HEK293 (cell line): ENCODE measurements at regions not wholly inside any gene's neighbourhood (a gene's known extent, or its start where the extent isn't known, plus 50 kb on each side); places are given as distances from the start of the nearest gene placed in this dataset.

ENCODE experiments used
- CTCF ChIA-PET: fragments of 350-600 bp; formaldehyde crosslinking; extraction: SDS; loops from one replicate; lab custom pipeline; 2021; ENCODE audit warnings: antibody characterized with exemption; lab: Yijun Ruan, JAX
- POLR2A ChIA-PET: fragments of 300-600 bp; formaldehyde crosslinking; extraction: SDS; loops from one replicate; lab custom pipeline; 2020; ENCODE audit warnings: antibody characterized with exemption, inconsistent platforms; lab: Yijun Ruan, JAX
- H3K27ac ChIP-seq: fragments of 200-500 bp; sonication (Bioruptor generic); 2 replicates; pipeline ENCODE4 v1.5.1; 2014; ENCODE audit warnings: low read depth, low read length, control low read depth, inconsistent platforms; ENCODE audit errors: extremely low read depth
- H3K36me3 ChIP-seq, 2 experiments: fragments of 200-500 bp in 1 of 2; sonication (Bioruptor generic) in 1 of 2; 1 replicate in 1 of 2; 2 replicates in 1 of 2; pipeline ENCODE4 v1.5.1; 2014 to 2017; ENCODE audit warnings: inconsistent platforms in 2 of 2, low read length in 2 of 2; ENCODE audit not compliant: control insufficient read depth in 2 of 2, insufficient read depth in 1 of 2
- H3K4me1 ChIP-seq: fragments of 200-500 bp; sonication (Bioruptor generic); 2 replicates; pipeline ENCODE4 v1.5.1; 2014; ENCODE audit warnings: mild to moderate bottlenecking, low read length, inconsistent platforms; ENCODE audit not compliant: control insufficient read depth, insufficient read depth
- H3K4me3 ChIP-seq: 2 replicates; pipeline ENCODE4 v1.5.1; 2011; ENCODE audit warnings: low read depth, mild to moderate bottlenecking, control low read depth, low read length, moderate library complexity
- H3K9me3 ChIP-seq: fragments of 200-500 bp; sonication (Bioruptor generic); 2 replicates; pipeline ENCODE4 v1.5.1; 2014; ENCODE audit warnings: low read depth, low read length, inconsistent platforms; ENCODE audit not compliant: control insufficient read depth, insufficient read depth
- BCL11B ChIP-seq: fragments of 450-650 bp; formaldehyde crosslinking; IDR thresholded peaks from 2 replicates; pipeline ENCODE4 v1.5.1; 2016; ENCODE audit warnings: low read depth, missing biosample characterization, missing genetic modification characterization
- GLIS2 ChIP-seq: fragments of 450-650 bp; formaldehyde crosslinking; IDR thresholded peaks from 2 replicates; pipeline ENCODE4 v1.5.1; 2016; ENCODE audit warnings: missing biosample characterization, missing genetic modification characterization
- IKZF3 ChIP-seq: fragments of 450-650 bp; IDR thresholded peaks from 2 replicates; pipeline ENCODE4 v1.5.0; 2018; ENCODE audit warnings: missing biosample characterization, mild to moderate bottlenecking, missing genetic modification characterization, moderate library complexity
- KLF9 ChIP-seq: fragments of 450-650 bp; formaldehyde crosslinking; IDR thresholded peaks from 2 replicates; pipeline ENCODE4 v1.5.1; 2016; ENCODE audit warnings: missing biosample characterization, missing genetic modification characterization, low read depth
- OSR2 ChIP-seq: fragments of 450-650 bp; formaldehyde crosslinking; IDR thresholded peaks from 2 replicates; pipeline ENCODE4 v1.5.1; 2016; ENCODE audit warnings: missing biosample characterization, missing genetic modification characterization
- REPIN1 ChIP-seq: fragments of 450-650 bp; formaldehyde crosslinking; IDR thresholded peaks from 2 replicates; pipeline ENCODE4 v1.5.1; 2017; ENCODE audit warnings: missing biosample characterization, missing genetic modification characterization, low read depth
- ZBTB20 ChIP-seq: fragments of 450-650 bp; formaldehyde crosslinking; IDR thresholded peaks from 2 replicates; pipeline ENCODE4 v1.5.1; 2016; ENCODE audit warnings: missing biosample characterization, missing genetic modification characterization
- ZBTB21 ChIP-seq: fragments of 450-650 bp; formaldehyde crosslinking; IDR thresholded peaks from 2 replicates; pipeline ENCODE4 v1.5.1; 2017; ENCODE audit warnings: missing biosample characterization, missing genetic modification characterization
- ZNF157 ChIP-seq: fragments of 450-650 bp; formaldehyde crosslinking; IDR thresholded peaks from 2 replicates; pipeline ENCODE4 v1.5.1; 2016; ENCODE audit warnings: missing biosample characterization, missing genetic modification characterization
- ZNF223 ChIP-seq: fragments of 450-650 bp; formaldehyde crosslinking; IDR thresholded peaks from 2 replicates; pipeline ENCODE4 v1.5.1; 2016; ENCODE audit warnings: missing biosample characterization, missing genetic modification characterization
- ZNF302 ChIP-seq: fragments of 450-650 bp; formaldehyde crosslinking; IDR thresholded peaks from 2 replicates; pipeline ENCODE4 v1.5.1; 2016; ENCODE audit warnings: missing biosample characterization, missing genetic modification characterization, low read depth
- ZNF423 ChIP-seq: fragments of 450-650 bp; formaldehyde crosslinking; IDR thresholded peaks from 2 replicates; pipeline ENCODE4 v1.5.1; 2016; ENCODE audit warnings: missing biosample characterization, missing genetic modification characterization
- ZNF433 ChIP-seq: fragments of 450-650 bp; formaldehyde crosslinking; IDR thresholded peaks from 2 replicates; pipeline ENCODE4 v1.5.1; 2016; ENCODE audit warnings: missing biosample characterization, missing genetic modification characterization, low read depth
- ZNF510 ChIP-seq: fragments of 450-650 bp; formaldehyde crosslinking; IDR thresholded peaks from 2 replicates; pipeline ENCODE4 v1.5.1; 2018; ENCODE audit warnings: mild to moderate bottlenecking, missing genetic modification characterization, missing biosample characterization; ENCODE audit not compliant: insufficient replicate concordance
- ZNF530 ChIP-seq: fragments of 450-650 bp; formaldehyde crosslinking; IDR thresholded peaks from 2 replicates; pipeline ENCODE4 v1.5.1; 2016; ENCODE audit warnings: low read depth, missing biosample characterization, missing genetic modification characterization
- ZNF548 ChIP-seq: fragments of 450-650 bp; formaldehyde crosslinking; IDR thresholded peaks from 2 replicates; pipeline ENCODE4 v1.5.1; 2016; ENCODE audit warnings: missing biosample characterization, missing genetic modification characterization
- ZNF600 ChIP-seq: fragments of 450-650 bp; formaldehyde crosslinking; IDR thresholded peaks from 2 replicates; pipeline ENCODE4 v1.5.1; 2016; ENCODE audit warnings: missing biosample characterization, missing genetic modification characterization
- ZNF777 ChIP-seq: fragments of 450-650 bp; formaldehyde crosslinking; IDR thresholded peaks from 2 replicates; pipeline ENCODE4 v1.5.1; 2017; ENCODE audit warnings: missing biosample characterization, missing genetic modification characterization, borderline replicate concordance
- ZNF791 ChIP-seq: fragments of 450-650 bp; formaldehyde crosslinking; IDR thresholded peaks from 2 replicates; pipeline ENCODE4 v1.5.1; 2016; ENCODE audit warnings: missing biosample characterization, missing genetic modification characterization
- TF ChIP-seq, protein P1 (sequence below): fragments of 450-650 bp; formaldehyde crosslinking; IDR thresholded peaks from 2 replicates; pipeline ENCODE4 v1.5.1; 2016; ENCODE audit warnings: missing biosample characterization, missing genetic modification characterization
- TF ChIP-seq, protein P2 (sequence below): fragments of 450-650 bp; formaldehyde crosslinking; IDR thresholded peaks from 2 replicates; pipeline ENCODE4 v1.5.1; 2016; ENCODE audit warnings: missing biosample characterization, missing genetic modification characterization
- TF ChIP-seq, protein P3 (sequence below): fragments of 450-650 bp; formaldehyde crosslinking; IDR thresholded peaks from 2 replicates; pipeline ENCODE4 v1.5.1; 2017; ENCODE audit warnings: missing biosample characterization, mild to moderate bottlenecking, missing genetic modification characterization, moderate library complexity
- TF ChIP-seq, protein P4 (sequence below): fragments of 450-650 bp; formaldehyde crosslinking; IDR thresholded peaks from 2 replicates; pipeline ENCODE4 v1.5.1; 2017; ENCODE audit warnings: missing biosample characterization, missing genetic modification characterization
- TF ChIP-seq, protein P5 (sequence below): fragments of 450-650 bp; formaldehyde crosslinking; IDR thresholded peaks from 2 replicates; pipeline ENCODE4; 2016; ENCODE audit warnings: missing biosample characterization, missing genetic modification characterization
- TF ChIP-seq, protein P6 (sequence below): fragments of 450-650 bp; IDR thresholded peaks from 2 replicates; pipeline ENCODE4 v1.5.1; 2018; ENCODE audit warnings: missing biosample characterization, missing genetic modification characterization
- TF ChIP-seq, protein P7 (sequence below): fragments of 450-650 bp; formaldehyde crosslinking; IDR thresholded peaks from 2 replicates; pipeline ENCODE4 v1.5.1; 2016; ENCODE audit warnings: missing biosample characterization, missing genetic modification characterization

DNA sequence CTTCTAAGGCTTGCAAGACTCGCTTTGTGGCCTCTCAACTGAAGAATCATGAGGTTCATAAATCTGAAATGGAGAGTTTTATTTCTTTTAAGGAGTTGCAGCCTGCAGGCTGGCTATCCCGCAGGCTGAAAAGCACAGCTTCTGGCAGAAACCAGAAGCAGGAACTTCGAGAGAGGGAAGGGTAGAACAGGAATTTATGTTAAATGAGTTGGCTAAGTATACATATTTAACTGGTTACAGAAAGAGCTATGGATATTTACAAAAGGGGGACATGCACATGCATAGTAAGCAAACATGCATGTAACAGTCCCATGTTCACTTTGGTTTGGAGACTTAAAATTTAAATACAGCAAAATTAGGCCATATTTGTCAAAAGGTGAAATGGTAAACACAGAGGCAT is 787.0 kb downstream of the TFAP2A start:
- Histone ChIP-seq H3K4me1 (no peaks in the 10 kb centered on the region), H3K9me3 (no peaks in the 10 kb centered on the region; the same call in 1 of the 2 replicates), H3K27ac (no peak overlapping the region), H3K36me3 (no peaks in the 10 kb centered on the region), H3K4me3 (no peak overlapping the region)
- POLR2A ChIA-PET, result no interaction called here
- TF ChIP-seq ZBTB21, result no peak
- no peak for TF ChIP-seq ZNF223
- no peak for TF ChIP-seq ZNF157 (tag by site-specific recombination)
- no peak for TF ChIP-seq ZNF548 (tag by site-specific recombination)
- TF ChIP-seq BCL11B (tag by site-specific recombination), result no peak
- TF ChIP-seq, protein P1, sequence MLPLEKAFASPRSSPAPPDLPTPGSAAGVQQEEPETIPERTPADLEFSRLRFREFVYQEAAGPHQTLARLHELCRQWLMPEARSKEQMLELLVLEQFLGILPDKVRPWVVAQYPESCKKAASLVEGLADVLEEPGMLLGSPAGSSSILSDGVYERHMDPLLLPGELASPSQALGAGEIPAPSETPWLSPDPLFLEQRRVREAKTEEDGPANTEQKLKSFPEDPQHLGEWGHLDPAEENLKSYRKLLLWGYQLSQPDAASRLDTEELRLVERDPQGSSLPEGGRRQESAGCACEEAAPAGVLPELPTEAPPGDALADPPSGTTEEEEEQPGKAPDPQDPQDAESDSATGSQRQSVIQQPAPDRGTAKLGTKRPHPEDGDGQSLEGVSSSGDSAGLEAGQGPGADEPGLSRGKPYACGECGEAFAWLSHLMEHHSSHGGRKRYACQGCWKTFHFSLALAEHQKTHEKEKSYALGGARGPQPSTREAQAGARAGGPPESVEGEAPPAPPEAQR, result no peak
- no peak for TF ChIP-seq ZNF791 (tag by site-specific recombination)
- TF ChIP-seq, protein P2, sequence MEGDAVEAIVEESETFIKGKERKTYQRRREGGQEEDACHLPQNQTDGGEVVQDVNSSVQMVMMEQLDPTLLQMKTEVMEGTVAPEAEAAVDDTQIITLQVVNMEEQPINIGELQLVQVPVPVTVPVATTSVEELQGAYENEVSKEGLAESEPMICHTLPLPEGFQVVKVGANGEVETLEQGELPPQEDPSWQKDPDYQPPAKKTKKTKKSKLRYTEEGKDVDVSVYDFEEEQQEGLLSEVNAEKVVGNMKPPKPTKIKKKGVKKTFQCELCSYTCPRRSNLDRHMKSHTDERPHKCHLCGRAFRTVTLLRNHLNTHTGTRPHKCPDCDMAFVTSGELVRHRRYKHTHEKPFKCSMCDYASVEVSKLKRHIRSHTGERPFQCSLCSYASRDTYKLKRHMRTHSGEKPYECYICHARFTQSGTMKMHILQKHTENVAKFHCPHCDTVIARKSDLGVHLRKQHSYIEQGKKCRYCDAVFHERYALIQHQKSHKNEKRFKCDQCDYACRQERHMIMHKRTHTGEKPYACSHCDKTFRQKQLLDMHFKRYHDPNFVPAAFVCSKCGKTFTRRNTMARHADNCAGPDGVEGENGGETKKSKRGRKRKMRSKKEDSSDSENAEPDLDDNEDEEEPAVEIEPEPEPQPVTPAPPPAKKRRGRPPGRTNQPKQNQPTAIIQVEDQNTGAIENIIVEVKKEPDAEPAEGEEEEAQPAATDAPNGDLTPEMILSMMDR, result no peak
- no peak for TF ChIP-seq OSR2 (tag by site-specific recombination)
- no peak for TF ChIP-seq ZNF302
- TF ChIP-seq, protein P3, sequence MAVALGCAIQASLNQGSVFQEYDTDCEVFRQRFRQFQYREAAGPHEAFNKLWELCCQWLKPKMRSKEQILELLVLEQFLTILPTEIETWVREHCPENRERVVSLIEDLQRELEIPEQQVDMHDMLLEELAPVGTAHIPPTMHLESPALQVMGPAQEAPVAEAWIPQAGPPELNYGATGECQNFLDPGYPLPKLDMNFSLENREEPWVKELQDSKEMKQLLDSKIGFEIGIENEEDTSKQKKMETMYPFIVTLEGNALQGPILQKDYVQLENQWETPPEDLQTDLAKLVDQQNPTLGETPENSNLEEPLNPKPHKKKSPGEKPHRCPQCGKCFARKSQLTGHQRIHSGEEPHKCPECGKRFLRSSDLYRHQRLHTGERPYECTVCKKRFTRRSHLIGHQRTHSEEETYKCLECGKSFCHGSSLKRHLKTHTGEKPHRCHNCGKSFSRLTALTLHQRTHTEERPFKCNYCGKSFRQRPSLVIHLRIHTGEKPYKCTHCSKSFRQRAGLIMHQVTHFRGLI (tag by site-specific recombination), result no peak
- CTCF ChIA-PET, result interaction anchor here (0.6 to 0.7 kb wide), 2 partner anchors 356 to 1351 kb away, joined by 4 read pairs; no protein-coding TSS in a partner anchor

DNA sequence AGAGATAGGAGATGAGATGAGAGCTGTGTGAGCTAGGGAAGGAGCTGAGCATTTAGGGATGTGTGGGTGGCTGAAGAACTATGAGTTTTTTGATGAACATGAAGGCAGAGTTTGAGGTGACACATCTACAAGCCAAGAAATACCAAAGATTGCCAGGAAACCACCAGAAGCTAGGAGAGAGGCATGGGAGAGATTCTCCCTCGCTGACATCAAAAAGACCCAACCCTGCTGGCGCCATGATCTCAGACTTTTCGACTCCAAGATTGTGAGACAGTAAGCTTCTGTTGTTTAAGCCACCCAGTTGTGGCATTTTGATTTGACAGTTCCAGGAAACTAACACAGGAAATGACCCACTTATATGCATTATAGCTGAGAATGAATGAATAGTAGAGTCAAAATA is 790.9 kb downstream of the TFAP2A start:
- Histone ChIP-seq H3K9me3 (no peaks in the 10 kb centered on the region; the same call in 1 of the 2 replicates), H3K4me1 (no peaks in the 10 kb centered on the region), H3K27ac (no peak overlapping the region), H3K36me3 (no peaks in the 10 kb centered on the region), H3K4me3 (no peak overlapping the region)
- ChIA-PET CTCF (interaction anchor here (0.6 to 1.0 kb wide), 2 partner anchors 11 to 632 kb away, joined by 3 read pairs; no protein-coding TSS in a partner anchor), POLR2A (no interaction called here)
- TF ChIP-seq ZNF423 (no peak), ZNF433 (tag by site-specific recombination) (no peak), ZNF530 (tag by site-specific recombination) (no peak), IKZF3 (tag by site-specific recombination) (no peak), REPIN1 (tag by site-specific recombination) (no peak), GLIS2 (no peak), ZNF510 (tag by site-specific recombination) (no peak), ZNF777 (no peak), ZNF600 (tag by site-specific recombination) (no peak), KLF9 (tag by site-specific recombination) (no peak), ZBTB20 (tag by site-specific recombination) (no peak)
- TF ChIP-seq, protein P4, sequence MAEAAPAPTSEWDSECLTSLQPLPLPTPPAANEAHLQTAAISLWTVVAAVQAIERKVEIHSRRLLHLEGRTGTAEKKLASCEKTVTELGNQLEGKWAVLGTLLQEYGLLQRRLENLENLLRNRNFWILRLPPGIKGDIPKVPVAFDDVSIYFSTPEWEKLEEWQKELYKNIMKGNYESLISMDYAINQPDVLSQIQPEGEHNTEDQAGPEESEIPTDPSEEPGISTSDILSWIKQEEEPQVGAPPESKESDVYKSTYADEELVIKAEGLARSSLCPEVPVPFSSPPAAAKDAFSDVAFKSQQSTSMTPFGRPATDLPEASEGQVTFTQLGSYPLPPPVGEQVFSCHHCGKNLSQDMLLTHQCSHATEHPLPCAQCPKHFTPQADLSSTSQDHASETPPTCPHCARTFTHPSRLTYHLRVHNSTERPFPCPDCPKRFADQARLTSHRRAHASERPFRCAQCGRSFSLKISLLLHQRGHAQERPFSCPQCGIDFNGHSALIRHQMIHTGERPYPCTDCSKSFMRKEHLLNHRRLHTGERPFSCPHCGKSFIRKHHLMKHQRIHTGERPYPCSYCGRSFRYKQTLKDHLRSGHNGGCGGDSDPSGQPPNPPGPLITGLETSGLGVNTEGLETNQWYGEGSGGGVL (tag by site-specific recombination), result no peak
- TF ChIP-seq, protein P5, sequence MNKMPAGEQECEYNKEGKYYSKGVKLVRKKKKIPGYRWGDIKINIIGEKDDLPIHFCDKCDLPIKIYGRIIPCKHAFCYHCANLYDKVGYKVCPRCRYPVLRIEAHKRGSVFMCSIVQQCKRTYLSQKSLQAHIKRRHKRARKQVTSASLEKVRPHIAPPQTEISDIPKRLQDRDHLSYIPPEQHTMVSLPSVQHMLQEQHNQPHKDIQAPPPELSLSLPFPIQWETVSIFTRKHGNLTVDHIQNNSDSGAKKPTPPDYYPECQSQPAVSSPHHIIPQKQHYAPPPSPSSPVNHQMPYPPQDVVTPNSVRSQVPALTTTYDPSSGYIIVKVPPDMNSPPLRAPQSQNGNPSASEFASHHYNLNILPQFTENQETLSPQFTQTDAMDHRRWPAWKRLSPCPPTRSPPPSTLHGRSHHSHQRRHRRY, result no peak
- TF ChIP-seq, protein P6, sequence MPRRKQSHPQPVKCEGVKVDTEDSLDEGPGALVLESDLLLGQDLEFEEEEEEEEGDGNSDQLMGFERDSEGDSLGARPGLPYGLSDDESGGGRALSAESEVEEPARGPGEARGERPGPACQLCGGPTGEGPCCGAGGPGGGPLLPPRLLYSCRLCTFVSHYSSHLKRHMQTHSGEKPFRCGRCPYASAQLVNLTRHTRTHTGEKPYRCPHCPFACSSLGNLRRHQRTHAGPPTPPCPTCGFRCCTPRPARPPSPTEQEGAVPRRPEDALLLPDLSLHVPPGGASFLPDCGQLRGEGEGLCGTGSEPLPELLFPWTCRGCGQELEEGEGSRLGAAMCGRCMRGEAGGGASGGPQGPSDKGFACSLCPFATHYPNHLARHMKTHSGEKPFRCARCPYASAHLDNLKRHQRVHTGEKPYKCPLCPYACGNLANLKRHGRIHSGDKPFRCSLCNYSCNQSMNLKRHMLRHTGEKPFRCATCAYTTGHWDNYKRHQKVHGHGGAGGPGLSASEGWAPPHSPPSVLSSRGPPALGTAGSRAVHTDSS (tag by site-specific recombination), result no peak
- TF ChIP-seq, protein P7, sequence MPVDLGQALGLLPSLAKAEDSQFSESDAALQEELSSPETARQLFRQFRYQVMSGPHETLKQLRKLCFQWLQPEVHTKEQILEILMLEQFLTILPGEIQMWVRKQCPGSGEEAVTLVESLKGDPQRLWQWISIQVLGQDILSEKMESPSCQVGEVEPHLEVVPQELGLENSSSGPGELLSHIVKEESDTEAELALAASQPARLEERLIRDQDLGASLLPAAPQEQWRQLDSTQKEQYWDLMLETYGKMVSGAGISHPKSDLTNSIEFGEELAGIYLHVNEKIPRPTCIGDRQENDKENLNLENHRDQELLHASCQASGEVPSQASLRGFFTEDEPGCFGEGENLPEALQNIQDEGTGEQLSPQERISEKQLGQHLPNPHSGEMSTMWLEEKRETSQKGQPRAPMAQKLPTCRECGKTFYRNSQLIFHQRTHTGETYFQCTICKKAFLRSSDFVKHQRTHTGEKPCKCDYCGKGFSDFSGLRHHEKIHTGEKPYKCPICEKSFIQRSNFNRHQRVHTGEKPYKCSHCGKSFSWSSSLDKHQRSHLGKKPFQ (tag by site-specific recombination), result no peak
